GM21447 (cell line): ENCODE measurements at regions not wholly inside any gene's neighbourhood (a gene's known extent, or its start where the extent isn't known, plus 50 kb on each side); places are given as distances from the start of the nearest gene placed in this dataset.
"Not testable (repeated sequence)": the region's sequence is repeated elsewhere in the genome, so short reads cannot be mapped to it uniquely, and the experiment has no call there.

Experiments
- ATAC-seq: cut with Tn5 transposase; IDR thresholded peaks from one replicate; pipeline ENCODE4 v1.9.1; 2021; ENCODE audit not compliant: unreplicated experiment

DNA sequence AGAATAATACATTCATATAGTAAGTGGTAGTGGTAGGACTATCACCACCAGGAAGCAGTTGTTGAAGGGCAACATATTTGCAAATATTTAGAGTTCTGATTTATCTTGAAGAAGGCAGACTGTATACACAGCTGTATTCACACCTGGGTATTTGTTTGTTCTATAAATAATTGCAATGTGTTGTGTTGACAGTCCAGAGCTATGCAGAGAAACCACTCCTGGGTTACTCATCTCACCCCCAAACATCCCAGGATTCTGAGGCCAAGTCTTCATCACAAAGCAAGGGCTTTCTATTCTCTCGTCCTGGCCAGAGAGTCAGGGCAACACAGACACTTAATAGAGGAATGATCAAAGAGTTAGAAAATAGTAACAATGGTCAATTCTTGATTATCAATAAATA lies 102.1 kb upstream of the FAT3 start:
- ATAC-seq = no peak

DNA sequence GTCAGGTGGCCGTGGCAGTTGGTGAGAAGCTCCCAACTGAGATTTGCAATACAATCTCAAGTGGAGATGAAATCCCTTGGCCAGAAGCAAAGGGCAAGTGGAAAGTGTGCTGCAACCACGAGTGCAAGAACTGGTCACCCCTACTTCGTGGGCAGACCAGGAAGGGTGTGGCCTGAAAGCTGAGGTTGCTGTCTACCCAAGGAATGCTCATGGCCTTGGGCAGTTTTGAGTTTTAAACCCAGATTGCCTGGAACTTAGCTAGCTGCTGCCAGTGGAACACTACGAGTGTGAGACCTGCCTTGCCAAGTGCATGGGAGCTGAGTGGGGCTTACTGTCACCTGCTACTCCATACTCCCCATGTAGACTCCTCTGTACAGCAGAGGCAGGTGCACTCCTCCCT lies 113.3 kb upstream of the FAT3 start:
- no peak for ATAC-seq

DNA sequence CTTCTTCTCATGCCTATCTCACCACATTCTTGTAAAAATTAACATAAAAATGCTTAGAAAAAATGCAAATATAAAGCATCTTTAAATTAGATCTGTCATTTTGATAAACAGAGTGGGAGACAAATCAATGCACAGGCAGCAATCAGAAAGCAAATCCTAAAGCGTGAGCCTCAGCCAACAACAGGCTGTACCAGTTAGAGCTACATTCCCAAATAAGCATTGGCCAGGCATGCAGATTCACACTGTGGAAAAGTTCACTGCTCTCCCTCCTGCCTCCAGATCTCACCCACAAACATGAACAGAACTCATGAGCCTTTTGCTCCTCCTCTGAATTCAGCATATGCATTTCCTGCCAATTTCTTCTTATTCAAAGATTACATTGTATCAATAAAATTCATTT lies 115.2 kb upstream of the FAT3 start:
- ATAC-seq = no peak

DNA sequence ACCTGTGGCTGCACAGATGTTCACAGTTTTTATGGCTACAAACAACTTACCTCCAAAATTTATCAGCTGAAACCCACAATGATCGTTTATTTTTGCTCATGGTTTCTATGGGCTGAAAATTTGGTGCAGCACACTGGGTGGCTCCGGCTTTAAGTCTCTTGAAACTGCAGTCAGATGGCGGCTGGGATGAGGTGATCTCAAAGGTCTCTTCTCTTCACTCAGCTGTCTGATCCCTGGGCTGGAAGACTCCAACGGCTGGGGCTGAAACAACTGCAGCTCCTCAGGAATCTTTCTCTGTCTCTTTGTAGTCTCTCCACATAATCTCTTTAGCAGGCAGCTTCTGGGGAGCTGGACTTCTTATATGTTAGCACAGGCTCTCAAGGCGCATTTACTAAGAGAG lies 117.3 kb upstream of the FAT3 start:
- ATAC-seq = no peak

DNA sequence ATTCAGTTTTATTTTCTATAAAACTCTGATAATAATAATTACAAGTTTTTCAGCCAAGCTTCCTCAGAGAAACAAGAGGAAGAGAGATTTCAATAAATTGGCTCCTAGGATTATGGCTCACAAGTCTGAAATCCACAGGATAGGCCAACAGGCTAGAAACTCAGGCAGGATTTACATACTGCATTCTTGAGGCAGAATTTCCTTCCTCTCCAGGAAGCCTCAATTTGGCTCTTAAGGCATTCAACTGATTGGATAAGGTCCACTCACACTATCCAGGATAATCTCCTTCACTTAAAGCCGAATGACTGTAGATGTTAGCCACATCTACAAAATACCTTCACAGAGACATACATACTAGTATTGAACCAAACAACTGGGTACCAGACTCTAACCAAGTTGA lies 120.3 kb upstream of the FAT3 start:
- no peak for ATAC-seq

DNA sequence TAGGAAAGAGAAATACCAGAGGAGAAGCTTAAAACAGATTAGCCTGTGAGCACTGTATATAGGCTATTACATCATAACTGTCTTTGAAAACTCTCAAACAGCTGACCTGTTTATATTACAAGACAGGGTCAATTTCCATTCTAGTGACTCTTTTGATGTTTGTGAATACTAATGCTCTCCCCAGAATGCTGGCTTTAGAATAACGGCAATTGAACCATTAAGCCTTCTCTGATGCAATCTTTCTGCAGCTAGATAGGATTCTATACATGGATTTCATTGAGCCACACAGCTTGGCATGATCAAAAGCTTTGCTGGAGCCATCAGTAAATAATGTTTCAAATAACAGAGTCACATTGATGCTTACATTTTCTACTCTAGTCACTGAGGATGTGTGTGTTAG lies 122.7 kb upstream of the FAT3 start:
- ATAC-seq = no peak

DNA sequence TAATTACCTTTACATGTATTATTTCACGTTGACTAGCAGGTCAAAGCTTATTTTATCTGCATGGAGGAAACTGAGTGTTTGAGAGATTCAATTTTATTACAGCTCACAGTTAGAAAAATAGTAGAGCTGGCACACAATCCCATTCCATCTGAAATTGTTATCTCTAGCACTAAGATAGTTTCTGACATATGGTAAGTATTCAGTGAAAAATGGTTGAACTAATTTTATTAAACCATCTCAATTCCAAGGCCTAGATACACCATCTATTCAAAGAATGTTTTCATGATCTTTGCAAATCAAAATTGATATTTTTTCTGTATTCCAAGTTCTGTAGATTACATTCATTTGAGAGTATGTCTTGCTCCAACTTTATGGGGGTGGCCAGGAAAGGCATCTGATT lies 125.4 kb upstream of the FAT3 start:
- ATAC-seq = no peak

DNA sequence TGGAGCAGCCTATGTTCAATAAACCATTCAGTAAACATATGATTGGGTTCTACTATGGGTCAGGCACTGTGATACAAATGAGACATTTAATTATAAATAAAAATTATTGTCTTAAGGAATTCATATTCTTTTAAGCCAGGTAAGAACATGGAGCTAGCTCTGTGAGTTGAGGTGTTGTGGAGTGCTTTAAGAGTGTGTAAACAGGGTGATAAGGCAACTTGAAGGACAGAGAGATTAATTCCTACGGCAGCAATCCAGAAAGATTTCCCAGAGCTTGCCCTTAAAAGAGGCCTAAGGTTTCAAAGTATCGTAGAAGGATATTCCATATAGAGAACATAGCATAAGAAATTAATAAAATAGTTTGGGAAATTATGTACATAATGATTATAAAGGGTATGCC lies 126.4 kb upstream of the FAT3 start:
- no peak for ATAC-seq

DNA sequence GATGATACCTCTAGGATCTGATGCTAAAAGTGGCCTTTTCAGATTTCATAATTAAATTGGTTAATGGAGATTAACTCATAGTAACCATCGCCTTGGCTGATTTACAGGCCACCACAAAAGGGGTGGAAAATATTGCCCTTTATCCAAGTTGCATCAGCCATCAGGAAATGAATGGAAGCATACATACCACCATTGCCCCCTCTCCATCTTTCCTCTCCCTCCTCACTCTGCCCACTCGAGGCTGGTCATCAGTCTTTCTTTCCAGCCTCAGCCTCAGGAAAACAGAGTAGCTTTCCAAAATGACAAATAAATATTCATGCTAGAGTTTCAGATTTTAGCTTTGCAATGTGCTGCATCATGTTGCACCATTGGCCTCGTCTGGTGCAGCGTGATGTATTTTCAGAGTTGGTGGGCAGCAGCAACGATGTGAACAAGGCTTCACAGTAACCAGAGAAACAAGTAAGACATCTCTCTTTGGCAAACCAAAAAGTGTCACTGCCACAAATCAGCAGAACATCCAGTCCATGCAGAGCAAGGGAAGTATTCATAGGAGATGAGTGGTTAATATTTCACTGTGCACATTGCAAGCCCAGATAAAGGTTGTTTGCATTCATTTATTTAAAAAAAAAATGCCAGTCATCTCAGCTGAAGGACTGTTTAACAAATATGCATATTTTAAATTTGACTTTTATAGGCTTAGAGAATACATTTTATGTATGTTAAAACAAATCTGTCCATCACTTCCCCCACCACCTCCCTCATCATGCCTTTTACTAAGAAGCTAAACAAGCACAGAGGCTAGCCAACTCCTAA lies 136.7 kb upstream of the FAT3 start:
- ATAC-seq = no peak

DNA sequence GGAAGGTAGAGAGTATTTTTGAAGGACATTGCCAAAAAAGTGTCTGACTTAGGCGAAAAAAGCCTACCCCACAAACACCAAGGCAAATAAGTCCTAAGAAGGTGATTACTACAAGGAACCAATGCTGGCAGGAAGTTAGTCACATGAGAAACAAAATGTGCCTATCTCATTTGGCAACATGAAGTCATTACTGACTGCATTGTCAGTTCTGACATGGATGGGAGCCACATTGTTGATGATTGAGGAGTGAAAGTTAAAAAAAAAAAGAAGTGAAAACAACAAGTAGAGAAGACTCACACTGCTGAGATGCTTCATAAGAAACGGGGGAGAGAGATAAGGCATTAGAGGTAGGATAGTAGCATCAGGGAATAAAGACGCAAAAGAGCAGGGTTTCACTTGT lies 141.5 kb upstream of the FAT3 start:
- no peak for ATAC-seq

DNA sequence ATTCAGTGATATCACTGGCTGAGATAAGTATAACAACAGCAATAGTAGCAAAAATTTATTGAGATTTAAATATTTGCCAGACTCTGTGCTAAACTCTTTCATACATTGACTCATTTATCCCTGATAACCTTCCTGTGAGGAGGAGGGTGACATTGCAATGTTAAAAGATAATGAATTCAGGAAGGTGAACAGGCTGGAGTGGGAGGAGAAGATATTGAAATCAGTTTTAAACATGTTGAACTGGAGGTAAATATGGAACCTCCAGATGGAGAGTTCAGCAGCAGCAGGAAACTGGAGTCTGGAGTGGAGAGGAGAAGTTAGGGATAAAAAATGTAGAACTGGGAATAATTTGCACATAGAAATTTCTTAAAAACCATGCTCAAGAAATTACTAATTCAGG lies 142.0 kb upstream of the FAT3 start:
- no peak for ATAC-seq

DNA sequence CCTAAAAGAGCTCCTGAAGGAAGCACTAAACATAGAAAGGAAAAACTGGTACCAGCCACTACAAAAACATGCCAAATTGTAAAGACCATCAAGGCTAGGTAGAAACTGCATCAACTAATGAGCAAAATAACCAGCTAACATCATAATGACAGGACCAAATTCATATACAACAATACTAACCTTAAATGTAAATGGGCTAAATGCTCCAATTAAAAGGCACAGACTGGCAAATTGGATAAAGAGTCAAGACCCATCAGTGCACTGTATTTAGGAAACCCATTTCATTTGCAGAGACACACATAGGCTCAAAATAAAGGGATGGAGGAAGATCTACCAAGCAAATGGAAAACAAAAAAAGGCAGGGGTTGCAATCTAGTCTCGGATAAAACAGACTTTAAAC lies 150.1 kb upstream of the FAT3 start:
- not testable (repeated sequence) for ATAC-seq

DNA sequence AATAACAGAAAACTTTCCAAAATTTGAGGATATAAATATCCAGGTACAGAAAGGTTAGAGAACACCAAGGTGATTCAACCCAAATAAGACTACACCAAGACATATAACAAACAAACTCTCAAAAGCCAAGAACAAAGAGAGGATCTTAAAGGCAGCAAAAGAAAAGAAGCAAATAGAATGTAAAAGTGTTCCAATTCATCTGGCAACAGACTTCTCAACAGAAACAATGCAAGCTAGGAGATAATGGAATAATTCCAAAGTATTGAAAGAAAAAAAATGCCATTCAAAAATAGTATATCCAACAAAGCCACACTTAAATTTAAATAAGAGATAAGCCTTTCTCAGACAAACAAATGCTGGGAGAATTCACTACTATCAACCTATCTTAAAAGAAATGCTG lies 153.0 kb upstream of the FAT3 start:
- no peak for ATAC-seq

DNA sequence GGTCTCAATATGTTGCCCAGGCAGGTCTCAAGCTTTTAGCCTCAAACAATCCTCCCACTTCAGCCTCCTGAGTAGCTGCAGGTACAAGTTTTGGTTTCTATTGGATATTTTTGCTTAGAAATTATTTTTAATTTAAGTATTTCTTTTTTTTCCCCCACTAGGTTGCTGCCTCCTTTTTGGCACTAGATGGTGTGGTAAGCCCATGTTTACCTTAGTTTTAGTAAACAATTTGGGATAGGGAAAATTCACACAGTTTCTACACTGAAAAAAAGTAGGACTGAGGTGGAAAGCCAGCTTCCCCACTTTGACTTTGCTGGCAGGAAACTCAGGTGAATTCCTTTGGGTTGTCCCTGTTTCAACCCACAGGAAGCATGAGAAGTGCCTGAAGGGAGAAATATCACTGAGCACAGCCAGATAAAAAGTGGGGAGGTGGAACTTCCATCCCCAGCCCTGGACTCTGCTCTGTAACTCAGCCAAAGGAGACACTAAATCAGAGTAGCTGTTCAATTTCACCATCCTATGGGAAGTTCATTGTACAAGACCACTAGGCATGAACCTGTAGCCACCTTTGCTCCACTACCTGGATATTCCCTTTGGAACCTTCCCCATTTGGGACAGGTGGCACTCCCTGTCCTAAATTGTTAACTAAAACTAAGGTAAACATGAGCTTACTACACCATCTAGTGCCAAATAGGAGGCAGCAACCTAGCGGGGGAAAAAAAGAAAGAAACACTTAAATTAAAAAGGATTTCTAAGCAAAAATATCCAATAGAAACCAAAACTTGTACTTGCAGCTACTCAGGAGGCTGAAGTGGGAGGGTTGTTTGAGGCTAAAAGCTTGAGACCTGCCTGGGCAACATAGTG lies 154.4 kb upstream of the FAT3 start:
- no peak for ATAC-seq

DNA sequence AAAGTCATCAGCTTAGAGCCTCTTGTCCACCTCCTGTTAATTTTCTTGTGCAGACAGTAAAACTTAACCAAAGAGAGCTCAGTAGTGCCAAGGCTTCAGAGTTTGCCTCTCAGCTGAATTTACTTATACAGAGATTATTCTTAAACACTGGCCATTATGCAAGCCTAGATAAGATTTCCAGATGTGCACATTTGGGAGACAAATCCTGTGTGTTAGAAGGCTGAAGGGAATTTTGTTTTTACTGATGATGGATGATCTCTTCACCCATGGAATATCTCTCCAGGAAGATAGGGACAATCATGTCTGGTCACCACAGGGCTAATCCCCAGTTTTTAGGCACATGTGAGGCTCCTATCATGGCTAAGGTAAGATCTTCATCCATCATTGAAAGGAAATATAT lies 157.6 kb upstream of the FAT3 start:
- no peak for ATAC-seq

DNA sequence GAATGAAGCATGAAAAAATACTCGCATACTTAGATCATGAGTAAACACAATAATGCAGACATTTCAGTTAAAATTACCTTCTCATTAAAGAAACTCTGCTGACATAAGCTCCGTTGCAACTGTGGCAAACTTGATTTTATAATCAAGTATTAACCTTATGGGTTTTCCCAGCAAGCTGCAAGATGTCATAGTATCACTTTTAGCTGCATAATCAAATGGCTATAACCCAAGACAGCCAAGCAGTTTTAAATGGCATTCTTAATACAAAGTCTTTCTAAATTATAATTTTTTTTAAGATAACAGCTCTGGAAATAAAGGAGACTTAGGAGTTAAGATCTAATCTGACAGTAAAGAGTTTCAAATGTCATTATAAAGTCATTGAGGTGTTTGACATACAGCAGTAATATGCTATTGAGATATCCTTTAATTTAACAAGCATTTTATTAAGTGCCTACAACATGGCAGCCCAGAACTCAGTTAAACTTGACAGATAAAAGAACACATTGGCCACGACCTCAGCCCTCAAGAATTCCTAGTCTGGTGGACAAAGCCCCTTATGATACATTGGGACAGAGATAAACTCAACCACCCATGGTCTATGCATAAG lies 163.1 kb upstream of the FAT3 start:
- ATAC-seq = no peak

DNA sequence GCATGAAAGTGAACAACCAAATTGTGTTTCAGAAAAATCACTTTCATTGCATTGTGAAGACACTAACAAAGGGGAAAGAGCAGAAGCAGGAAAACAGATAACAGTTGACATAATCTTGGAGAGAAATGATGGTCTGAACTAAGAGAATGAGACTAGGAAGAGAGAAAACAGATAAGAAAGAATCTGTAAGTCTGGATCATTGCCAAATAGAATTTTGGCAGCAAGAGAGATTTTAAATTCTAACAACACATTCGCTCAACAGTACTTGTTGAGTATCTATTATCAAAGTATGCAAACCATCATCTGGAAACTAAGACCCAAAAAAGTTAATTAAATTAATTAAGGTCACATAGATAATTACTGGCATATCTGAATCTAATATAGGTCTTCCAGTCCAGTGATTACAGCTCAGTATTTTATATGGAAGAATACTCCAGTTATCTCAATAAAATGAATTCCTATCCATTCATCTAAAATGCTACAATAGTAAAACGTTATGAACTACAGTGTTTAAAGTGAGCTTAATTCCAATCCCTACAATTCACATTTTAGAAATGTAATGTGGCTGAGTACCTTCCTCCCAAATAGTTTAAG lies 166.7 kb upstream of the FAT3 start:
- ATAC-seq = no peak

DNA sequence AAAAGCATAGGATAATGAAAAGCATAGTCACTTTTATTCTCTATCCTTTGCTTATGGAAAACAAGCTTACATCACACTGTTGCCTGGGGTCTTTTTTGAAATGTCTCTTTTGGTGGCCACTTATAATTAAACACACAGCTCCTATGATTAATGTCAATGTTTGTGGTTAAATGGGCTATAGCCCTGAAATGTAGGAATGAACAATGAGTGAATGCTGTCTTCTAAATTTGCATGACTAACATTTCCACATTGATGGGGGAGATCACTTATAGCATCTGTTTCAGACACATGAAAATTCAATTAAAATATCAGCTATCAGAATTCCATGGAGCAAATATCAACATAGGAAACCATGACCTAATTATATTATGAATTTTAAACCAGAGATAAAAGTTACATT lies 171.4 kb upstream of the FAT3 start:
- ATAC-seq = no peak

DNA sequence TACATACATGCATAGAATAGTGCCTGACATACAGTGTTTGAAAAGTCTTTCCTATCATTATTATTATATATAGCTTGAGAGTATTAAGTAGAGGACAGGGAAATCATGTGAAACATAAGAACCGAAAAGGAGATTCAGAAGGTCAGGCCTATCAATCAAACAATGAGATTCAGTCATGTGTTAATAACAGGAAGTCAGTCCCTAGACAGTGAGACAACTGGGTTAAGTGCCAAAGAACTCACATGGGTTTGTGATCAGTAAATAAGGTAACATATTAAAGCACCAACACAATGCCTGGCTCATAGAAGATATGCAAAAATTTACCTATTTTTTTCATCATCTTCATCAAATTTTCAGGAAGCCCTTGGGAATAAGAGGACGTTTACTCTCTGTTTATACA lies 174.3 kb upstream of the FAT3 start:
- ATAC-seq = no peak

DNA sequence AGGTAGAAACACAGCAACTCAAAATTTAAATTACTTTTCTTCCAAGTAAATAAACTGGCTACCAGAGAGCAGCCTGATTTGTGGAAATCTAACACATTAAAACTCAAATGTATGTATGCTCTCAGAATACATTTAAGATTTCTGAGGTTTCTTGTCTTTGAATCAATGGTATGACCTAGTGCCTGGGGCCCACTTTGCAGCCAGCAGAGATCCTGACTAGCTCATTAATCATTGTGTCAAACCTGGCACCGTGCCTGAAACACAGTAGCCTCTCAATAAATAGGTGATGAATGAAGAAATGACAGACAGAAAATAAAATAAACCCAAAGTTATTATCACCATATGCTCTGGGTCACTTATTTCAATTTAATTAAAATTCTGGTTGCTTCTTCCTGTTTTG lies 176.2 kb upstream of the FAT3 start:
- ATAC-seq = no peak

DNA sequence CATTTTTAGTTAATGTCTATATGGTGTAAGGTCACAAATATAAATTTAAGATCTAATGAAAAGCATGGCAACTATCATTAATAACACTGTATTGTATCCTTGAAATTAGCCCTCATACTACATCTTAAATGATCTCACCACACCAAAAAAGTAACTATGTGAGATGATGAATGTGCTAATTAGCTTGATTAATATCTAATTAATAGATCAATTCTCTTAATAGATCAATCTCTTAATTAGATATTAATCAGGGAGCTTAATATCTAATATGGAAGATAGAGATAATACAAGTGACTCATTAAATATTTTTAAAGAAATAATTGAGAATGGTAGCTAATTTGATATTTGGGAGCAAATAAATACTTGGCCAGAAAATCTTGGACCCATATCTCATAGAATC lies 178.5 kb upstream of the FAT3 start:
- ATAC-seq = no peak

DNA sequence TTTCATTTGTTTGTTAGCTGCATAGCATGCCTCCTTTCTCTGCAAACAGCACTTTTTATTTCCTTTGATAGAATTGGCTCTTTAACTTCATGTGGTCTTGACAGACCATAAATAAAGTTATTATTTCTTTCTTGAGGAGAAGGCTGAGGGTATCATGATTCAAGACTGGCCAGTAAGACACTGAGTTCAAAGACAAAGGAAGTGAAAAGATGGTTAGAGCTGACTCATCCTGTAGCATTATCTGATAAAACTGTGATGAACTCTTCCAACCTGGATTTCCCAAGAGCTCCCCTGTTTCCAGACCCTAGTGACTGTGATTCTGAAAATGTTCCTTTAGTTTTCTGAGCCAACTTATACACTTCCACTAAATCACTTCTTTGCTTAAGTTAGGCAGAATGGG lies 179.3 kb upstream of the FAT3 start:
- ATAC-seq = no peak
